B cell (primary cell): ENCODE measurements at regions not wholly inside any gene's neighbourhood (a gene's known extent, or its start where the extent isn't known, plus 50 kb on each side); places are given as distances from the start of the nearest gene placed in this dataset.

ENCODE experiments used
- ATAC-seq: fragments of 200-7000 bp; cut with Tn5 transposase; one replicate; pipeline ENCODE4 v1.10.0; 2021; ENCODE audit warnings: low read depth, mild to moderate bottlenecking, moderate number of reproducible peaks, moderate library complexity
- CTCF ChIA-PET: fragments of 350-600 bp; sonication (Branson Sonifier 250); formaldehyde crosslinking; loops from one replicate; lab custom pipeline; 2021; ENCODE audit warnings: antibody characterized with exemption, inconsistent platforms; lab: Charles Lee
- POLR2A ChIA-PET: fragments of 350-600 bp; sonication (Branson Sonifier 250); formaldehyde crosslinking; loops from one replicate; lab custom pipeline; 2021; ENCODE audit warnings: antibody characterized with exemption; lab: Charles Lee
- DNase-seq: peaks from one replicate; pipeline ENCODE4 v3.0.0; 2013
- H2AFZ ChIP-seq: 2 replicates; pipeline ENCODE4 v1.6.1; 2012; ENCODE audit warnings: mild to moderate bottlenecking, low read depth, low read length; ENCODE audit not compliant: insufficient read depth, poor library complexity, severe bottlenecking
- H3K27ac ChIP-seq, 2 donors: 1 replicate in 1 of 2; 2 replicates in 1 of 2; pipeline ENCODE4 v1.5.1; 2012 to 2013; ENCODE audit warnings: low read length in 2 of 2, mild to moderate bottlenecking in 2 of 2, moderate library complexity in 1 of 2
- H3K27me3 ChIP-seq, 4 experiments: fragments of 200-600 bp in 1 of 4; sonication (generic) in 1 of 4; replicated peaks in 1 of 4; 1 replicate in 2 of 4; 2 replicates in 2 of 4; pipeline versions ENCODE4 v1.6.1 to v1.7.0; 2013 to 2016; ENCODE audit warnings: low read length in 3 of 4, mild to moderate bottlenecking in 2 of 4, mixed read lengths in 1 of 4, moderate library complexity in 1 of 4; ENCODE audit not compliant: insufficient read depth in 4 of 4, control insufficient read depth in 3 of 4; ENCODE audit errors: control extremely low read depth in 1 of 4
- H3K36me3 ChIP-seq, 2 experiments: replicated peaks in 1 of 2; 1 replicate in 1 of 2; 2 replicates in 1 of 2; pipeline versions ENCODE4 v1.6.1 to v1.7.1; 2013; ENCODE audit warnings: low read length in 1 of 2; ENCODE audit not compliant: insufficient read depth in 2 of 2, control insufficient read depth in 1 of 2; ENCODE audit errors: control extremely low read depth in 1 of 2, extremely low read depth in 1 of 2
- H3K4me1 ChIP-seq, 2 donors: fragments of 200-600 bp in 1 of 2; sonication (generic) in 1 of 2; 1 replicate in 1 of 2; 2 replicates in 1 of 2; pipeline versions ENCODE4 v1.5.1 to v1.6.1; 2013 to 2017; ENCODE audit warnings: low read length in 2 of 2; ENCODE audit not compliant: control insufficient read depth in 2 of 2, insufficient read depth in 2 of 2
- H3K4me2 ChIP-seq: replicated peaks from 2 replicates; pipeline ENCODE3; 2012; ENCODE audit warnings: mild to moderate bottlenecking, low read depth, low read length; ENCODE audit not compliant: poor library complexity, severe bottlenecking
- H3K4me3 ChIP-seq, 5 experiments: fragments of 200-600 bp in 1 of 5; sonication (generic) in 1 of 5; 1 replicate in 3 of 5; 2 replicates in 2 of 5; pipeline versions ENCODE4 v1.5.1 to v1.7.0; 2011 to 2016; ENCODE audit warnings: low read length in 4 of 5, mild to moderate bottlenecking in 4 of 5, low read depth in 2 of 5, control low read depth in 1 of 5, moderate library complexity in 1 of 5; ENCODE audit not compliant: insufficient read depth in 1 of 5; ENCODE audit errors: control extremely low read depth in 1 of 5, extremely low read depth in 1 of 5
- H3K79me2 ChIP-seq: fragments of 200-600 bp; sonication (generic); one replicate; pipeline ENCODE4 v1.6.0; 2016; ENCODE audit warnings: low read length; ENCODE audit not compliant: control insufficient read depth, insufficient read depth
- H3K9ac ChIP-seq: fragments of 200-600 bp; sonication (generic); 2 replicates; pipeline ENCODE4 v1.6.1; 2017; ENCODE audit warnings: mild to moderate bottlenecking, low read length, moderate library complexity
- H3K9me3 ChIP-seq, 3 donors: one replicate each; pipeline versions ENCODE4 v1.6.1 to v1.7.1; 2013; ENCODE audit warnings: low read length in 2 of 3; ENCODE audit not compliant: control insufficient read depth in 2 of 3, insufficient read depth in 1 of 3; ENCODE audit errors: control extremely low read depth in 1 of 3
- H4K20me1 ChIP-seq: 2 replicates; pipeline ENCODE4 v1.6.0; 2012; ENCODE audit warnings: mild to moderate bottlenecking, low read length; ENCODE audit not compliant: insufficient read depth, control insufficient read depth, poor library complexity, severe bottlenecking
- H3K27ac Mint-ChIP-seq: one replicate; pipeline ENCODE4 v1.8.0; 2021; ENCODE audit warnings: mixed read lengths
- H3K27me3 Mint-ChIP-seq: one replicate; pipeline ENCODE4 v1.8.0; 2021; ENCODE audit warnings: mixed read lengths
- H3K4me1 Mint-ChIP-seq: one replicate; pipeline ENCODE4 v1.8.0; 2021; ENCODE audit warnings: mixed read lengths
- H3K4me3 Mint-ChIP-seq: one replicate; pipeline ENCODE4 v1.8.0; 2021; ENCODE audit warnings: mixed read lengths
- H3K9me3 Mint-ChIP-seq: one replicate; pipeline ENCODE4 v1.8.0; 2022; ENCODE audit warnings: mixed read lengths; ENCODE audit not compliant: insufficient read depth
- EZH2 ChIP-seq: IDR thresholded peaks from 2 replicates; pipeline ENCODE4 v1.6.1; 2012; ENCODE audit warnings: borderline replicate concordance, low read depth, mild to moderate bottlenecking, moderate library complexity, low read length; ENCODE audit not compliant: insufficient read depth, poor library complexity, severe bottlenecking
- WGBS: methylation state at CpG from one replicate; pipeline ENCODE4 v1.1.5; 2013; ENCODE audit warnings: missing lambda C conversion rate; ENCODE audit not compliant: insufficient coverage; 5-methylcytosine and 5-hydroxymethylcytosine counted together
- intact Hi-C: fragments of 100-400 bp; cut with micrococcal nuclease; formaldehyde crosslinking; loops from one replicate; pipeline ENCODE4 v1.10.0; 2022
- TF ChIP-seq, protein P1 (sequence below): fragments of 200-600 bp; IDR thresholded peaks from one replicate; pipeline ENCODE4 v1.8.0; 2022; ENCODE audit warnings: antibody characterized with exemption, mild to moderate bottlenecking

GRCh38 chr18:1884623-1885022, 686.7 kb downstream of the METTL4 start:
- intact Hi-C loops, result no loop called here
- H4K20me1 ChIP-seq, result no peaks in the 10 kb centered on the region
- H2AFZ ChIP-seq, result no peak overlapping the region
- POLR2A ChIA-PET, result no interaction called here
- H3K4me3 Mint-ChIP-seq, result no peak overlapping the region
- peaks cover 2% of the 10 kb centered on the region for H3K9me3 Mint-ChIP-seq
- H3K4me1 Mint-ChIP-seq, result no peaks in the 10 kb centered on the region
- no peaks in the 10 kb centered on the region for H3K27me3 ChIP-seq
- DNase-seq (no peak), ATAC-seq (no peak)
- CTCF ChIA-PET, result no interaction called here
- no peaks in the 10 kb centered on the region for H3K79me2 ChIP-seq
- no peaks in the 10 kb centered on the region for H3K4me1 ChIP-seq
- H3K27ac Mint-ChIP-seq, result no peak overlapping the region
- H3K4me2 ChIP-seq, result no peak overlapping the region
- H3K36me3 ChIP-seq, result no peaks in the 10 kb centered on the region
- H3K27ac ChIP-seq, result no peak overlapping the region
- 94% methylated on average over 3 of the region's 4 CpGs for WGBS
- H3K4me3 ChIP-seq, result no peak overlapping the region
- H3K9me3 ChIP-seq, result no peaks in the 10 kb centered on the region
- TF ChIP-seq EZH2, result no peak
- TF ChIP-seq, protein P1, sequence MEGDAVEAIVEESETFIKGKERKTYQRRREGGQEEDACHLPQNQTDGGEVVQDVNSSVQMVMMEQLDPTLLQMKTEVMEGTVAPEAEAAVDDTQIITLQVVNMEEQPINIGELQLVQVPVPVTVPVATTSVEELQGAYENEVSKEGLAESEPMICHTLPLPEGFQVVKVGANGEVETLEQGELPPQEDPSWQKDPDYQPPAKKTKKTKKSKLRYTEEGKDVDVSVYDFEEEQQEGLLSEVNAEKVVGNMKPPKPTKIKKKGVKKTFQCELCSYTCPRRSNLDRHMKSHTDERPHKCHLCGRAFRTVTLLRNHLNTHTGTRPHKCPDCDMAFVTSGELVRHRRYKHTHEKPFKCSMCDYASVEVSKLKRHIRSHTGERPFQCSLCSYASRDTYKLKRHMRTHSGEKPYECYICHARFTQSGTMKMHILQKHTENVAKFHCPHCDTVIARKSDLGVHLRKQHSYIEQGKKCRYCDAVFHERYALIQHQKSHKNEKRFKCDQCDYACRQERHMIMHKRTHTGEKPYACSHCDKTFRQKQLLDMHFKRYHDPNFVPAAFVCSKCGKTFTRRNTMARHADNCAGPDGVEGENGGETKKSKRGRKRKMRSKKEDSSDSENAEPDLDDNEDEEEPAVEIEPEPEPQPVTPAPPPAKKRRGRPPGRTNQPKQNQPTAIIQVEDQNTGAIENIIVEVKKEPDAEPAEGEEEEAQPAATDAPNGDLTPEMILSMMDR, result no peak
- no peaks in the 10 kb centered on the region for H3K27me3 Mint-ChIP-seq
- H3K9ac ChIP-seq, result no peak overlapping the region

DNA sequence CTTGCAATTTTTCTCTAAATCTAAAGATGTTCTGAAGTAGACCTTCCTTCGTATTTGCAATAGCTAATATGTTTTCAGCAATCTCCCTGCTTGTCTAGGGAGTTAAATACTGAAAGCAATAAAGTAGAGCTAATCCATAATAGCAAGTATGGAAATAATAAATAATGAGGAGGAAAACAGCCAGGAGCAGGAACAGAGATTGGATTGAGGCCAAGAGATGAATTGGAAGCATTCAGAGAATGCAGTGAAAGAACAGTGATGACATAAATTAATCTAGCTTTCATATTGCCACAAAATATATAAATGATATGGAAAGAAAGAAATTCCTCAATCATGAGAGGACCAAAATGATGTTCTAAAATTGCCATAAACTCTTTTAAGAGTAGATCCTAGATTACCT, 679.7 kb downstream of the METTL4 start:
- no CpG with 5 or more reads among the region's 1 CpG for WGBS
- Mint-ChIP-seq H3K9me3 (no peaks in the 10 kb centered on the region), H3K4me1 (no peaks in the 10 kb centered on the region), H3K27ac (no peak overlapping the region), H3K27me3 (no peaks in the 10 kb centered on the region), H3K4me3 (no peak overlapping the region)
- no peak for TF ChIP-seq EZH2
- TF ChIP-seq, protein P1, result no peak
- Histone ChIP-seq H3K27ac (no peak overlapping the region), H3K9ac (no peak overlapping the region), H3K4me2 (no peak overlapping the region), H3K4me1 (no peaks in the 10 kb centered on the region), H3K36me3 (no peaks in the 10 kb centered on the region), H4K20me1 (no peaks in the 10 kb centered on the region), H2AFZ (no peak overlapping the region), H3K79me2 (no peaks in the 10 kb centered on the region), H3K4me3 (no peak overlapping the region), H3K27me3 (no peaks in the 10 kb centered on the region), H3K9me3 (no peaks in the 10 kb centered on the region)
- intact Hi-C loops, result no loop called here
- ChIA-PET CTCF (no interaction called here), POLR2A (no interaction called here)
- DNase-seq (no peak), ATAC-seq (no peak)
